ENCODE measurements at regions not wholly inside any gene's neighbourhood (a gene's known extent, or its start where the extent isn't known, plus 50 kb on each side); places are given as distances from the start of the nearest gene placed in this dataset.

DNA sequence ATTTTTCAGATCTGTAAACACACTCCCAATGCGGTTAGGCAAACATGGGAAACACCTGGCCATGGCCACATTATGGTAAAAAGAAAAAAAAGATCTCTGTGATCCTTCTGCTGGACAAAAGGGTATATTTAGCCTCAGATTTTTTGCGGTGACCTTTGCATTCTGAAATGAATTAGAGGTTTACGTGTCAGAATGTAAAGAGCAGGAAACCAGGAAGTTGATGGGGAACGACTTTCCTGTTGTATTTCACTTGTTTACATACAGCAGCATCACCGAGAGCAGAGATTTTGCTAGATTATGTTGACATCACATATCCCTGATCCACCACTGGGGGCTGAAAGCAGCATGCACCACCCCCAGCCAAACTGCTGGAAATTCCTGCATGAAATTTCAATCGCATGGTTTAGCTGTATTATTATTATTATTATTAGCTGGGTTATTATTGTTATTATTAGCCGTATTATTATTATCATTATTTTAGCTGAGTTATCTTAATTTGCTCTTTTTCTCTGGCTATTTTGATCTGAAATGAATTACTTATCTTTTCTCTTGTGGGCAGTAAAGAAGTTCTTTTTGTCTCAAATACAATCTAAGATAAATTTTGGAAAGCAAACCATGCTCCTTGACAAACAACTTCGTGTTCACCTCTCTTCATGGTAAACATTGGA, 189.4 kb downstream of the ZFP64 start:
- TF ChIP-seq, protein P1, sequence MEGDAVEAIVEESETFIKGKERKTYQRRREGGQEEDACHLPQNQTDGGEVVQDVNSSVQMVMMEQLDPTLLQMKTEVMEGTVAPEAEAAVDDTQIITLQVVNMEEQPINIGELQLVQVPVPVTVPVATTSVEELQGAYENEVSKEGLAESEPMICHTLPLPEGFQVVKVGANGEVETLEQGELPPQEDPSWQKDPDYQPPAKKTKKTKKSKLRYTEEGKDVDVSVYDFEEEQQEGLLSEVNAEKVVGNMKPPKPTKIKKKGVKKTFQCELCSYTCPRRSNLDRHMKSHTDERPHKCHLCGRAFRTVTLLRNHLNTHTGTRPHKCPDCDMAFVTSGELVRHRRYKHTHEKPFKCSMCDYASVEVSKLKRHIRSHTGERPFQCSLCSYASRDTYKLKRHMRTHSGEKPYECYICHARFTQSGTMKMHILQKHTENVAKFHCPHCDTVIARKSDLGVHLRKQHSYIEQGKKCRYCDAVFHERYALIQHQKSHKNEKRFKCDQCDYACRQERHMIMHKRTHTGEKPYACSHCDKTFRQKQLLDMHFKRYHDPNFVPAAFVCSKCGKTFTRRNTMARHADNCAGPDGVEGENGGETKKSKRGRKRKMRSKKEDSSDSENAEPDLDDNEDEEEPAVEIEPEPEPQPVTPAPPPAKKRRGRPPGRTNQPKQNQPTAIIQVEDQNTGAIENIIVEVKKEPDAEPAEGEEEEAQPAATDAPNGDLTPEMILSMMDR (IDR thresholded peaks at IDR 0.05; ENCODE audit: poor library complexity, severe bottlenecking), result no peak
- no peak for TF ChIP-seq RAD21 (conservative IDR thresholded peaks at IDR 0.05)
- TF ChIP-seq EZH2 (IDR thresholded peaks at IDR 0.05; ENCODE audit: borderline replicate concordance, insufficient read depth, low read length, poor library complexity, severe bottlenecking), result no peak
- TF ChIP-seq, protein P2, sequence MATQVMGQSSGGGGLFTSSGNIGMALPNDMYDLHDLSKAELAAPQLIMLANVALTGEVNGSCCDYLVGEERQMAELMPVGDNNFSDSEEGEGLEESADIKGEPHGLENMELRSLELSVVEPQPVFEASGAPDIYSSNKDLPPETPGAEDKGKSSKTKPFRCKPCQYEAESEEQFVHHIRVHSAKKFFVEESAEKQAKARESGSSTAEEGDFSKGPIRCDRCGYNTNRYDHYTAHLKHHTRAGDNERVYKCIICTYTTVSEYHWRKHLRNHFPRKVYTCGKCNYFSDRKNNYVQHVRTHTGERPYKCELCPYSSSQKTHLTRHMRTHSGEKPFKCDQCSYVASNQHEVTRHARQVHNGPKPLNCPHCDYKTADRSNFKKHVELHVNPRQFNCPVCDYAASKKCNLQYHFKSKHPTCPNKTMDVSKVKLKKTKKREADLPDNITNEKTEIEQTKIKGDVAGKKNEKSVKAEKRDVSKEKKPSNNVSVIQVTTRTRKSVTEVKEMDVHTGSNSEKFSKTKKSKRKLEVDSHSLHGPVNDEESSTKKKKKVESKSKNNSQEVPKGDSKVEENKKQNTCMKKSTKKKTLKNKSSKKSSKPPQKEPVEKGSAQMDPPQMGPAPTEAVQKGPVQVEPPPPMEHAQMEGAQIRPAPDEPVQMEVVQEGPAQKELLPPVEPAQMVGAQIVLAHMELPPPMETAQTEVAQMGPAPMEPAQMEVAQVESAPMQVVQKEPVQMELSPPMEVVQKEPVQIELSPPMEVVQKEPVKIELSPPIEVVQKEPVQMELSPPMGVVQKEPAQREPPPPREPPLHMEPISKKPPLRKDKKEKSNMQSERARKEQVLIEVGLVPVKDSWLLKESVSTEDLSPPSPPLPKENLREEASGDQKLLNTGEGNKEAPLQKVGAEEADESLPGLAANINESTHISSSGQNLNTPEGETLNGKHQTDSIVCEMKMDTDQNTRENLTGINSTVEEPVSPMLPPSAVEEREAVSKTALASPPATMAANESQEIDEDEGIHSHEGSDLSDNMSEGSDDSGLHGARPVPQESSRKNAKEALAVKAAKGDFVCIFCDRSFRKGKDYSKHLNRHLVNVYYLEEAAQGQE (IDR thresholded peaks at IDR 0.05; ENCODE audit: borderline replicate concordance), result no peak
- TF ChIP-seq MXI1 (conservative IDR thresholded peaks at IDR 0.05; ENCODE audit: poor library complexity, severe bottlenecking), result no peak

All from neural cell (in vitro differentiated cells).